ENCODE measurements at regions not wholly inside any gene's neighbourhood (a gene's known extent, or its start where the extent isn't known, plus 50 kb on each side); places are given as distances from the start of the nearest gene placed in this dataset.

DNA sequence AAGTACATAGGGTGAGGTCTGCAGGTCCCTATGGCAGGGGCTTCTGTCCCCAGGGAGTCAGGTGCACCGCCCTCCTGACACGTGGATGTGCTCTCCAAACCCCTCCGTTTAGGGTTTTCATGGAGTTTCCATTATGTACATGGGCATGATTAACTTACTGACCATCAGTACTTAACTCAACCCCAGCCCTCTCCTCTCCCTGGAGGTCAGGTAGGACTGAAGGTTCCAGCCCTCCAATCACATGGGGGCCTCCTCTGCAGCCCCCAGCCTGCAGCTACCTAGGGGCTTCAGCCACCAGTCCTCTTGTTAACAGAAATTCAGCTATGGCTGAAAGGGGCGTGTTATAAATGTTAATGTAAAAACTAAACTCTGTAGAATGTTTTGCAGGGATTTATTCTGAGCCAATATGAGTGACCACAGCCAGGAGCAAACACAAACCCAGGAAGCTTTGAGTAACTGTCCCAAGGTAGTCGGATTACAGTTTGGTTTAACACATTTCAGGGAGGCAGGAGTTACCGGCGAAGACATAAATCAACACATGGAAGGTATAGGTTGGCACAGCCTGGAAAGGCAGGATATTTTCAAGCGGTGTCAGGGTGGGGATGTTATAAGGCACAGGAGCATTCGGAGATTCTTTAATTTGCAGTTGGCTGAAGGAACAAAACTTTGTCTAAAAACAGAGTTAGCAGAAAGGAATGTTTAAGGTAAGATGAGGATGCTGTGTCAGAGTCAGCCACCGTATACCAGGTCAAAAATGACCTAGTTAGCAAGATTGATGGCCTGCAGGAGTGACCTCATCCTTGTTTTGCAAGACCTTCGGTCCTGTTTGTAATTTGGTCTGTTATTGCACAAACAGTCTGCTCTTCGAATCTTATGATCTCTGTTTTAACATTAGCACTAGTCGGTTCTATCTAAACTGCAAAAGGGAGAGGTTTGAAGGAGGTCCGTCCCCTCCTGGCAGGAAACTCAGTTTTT is 75.2 kb downstream of the TNFAIP2 start:
- Mint-ChIP-seq H3K27me3 (peaks cover 13 to 18% of the 10 kb centered on the region in 2 donors), H3K9me3 (peaks cover 0 to 12% (median 3%) of the 10 kb centered on the region in 8 donors), H3K36me3 (no peaks in the 10 kb centered on the region), H3K4me1 (no peaks in the 10 kb centered on the region), H3K4me3 (no peak overlapping the region), H3K27ac (no peak overlapping the region)
- H3K4me3 ChIP-seq (ENCODE audit: low read length in 2 of 2), result no peak overlapping the region
- no peaks in the 10 kb centered on the region for H3K27me3 ChIP-seq (ENCODE audit: insufficient read depth, low read length)
- intact Hi-C loops (cut with micrococcal nuclease), result no loop called here
- CTCF ChIA-PET (ENCODE audit: partially characterized antibody), result interaction anchor here (1.7 kb wide), 1 partner anchor 10 kb away, joined by 4 read pairs; no protein-coding TSS in a partner anchor
- no peak for DNase-seq
- H3K36me3 ChIP-seq (ENCODE audit: insufficient read depth, low read length), result no peaks in the 10 kb centered on the region
- POLR2A ChIA-PET (ENCODE audit: partially characterized antibody), result no interaction called here
- no peaks in the 10 kb centered on the region for H3K9me3 ChIP-seq (ENCODE audit: control insufficient read depth in 1 of 2, low read length in 2 of 2)
- H3K4me1 ChIP-seq (ENCODE audit: insufficient read depth, low read length), result no peaks in the 10 kb centered on the region
- H3K27ac ChIP-seq (ENCODE audit: low read depth, low read length), result no peak overlapping the region

DNA sequence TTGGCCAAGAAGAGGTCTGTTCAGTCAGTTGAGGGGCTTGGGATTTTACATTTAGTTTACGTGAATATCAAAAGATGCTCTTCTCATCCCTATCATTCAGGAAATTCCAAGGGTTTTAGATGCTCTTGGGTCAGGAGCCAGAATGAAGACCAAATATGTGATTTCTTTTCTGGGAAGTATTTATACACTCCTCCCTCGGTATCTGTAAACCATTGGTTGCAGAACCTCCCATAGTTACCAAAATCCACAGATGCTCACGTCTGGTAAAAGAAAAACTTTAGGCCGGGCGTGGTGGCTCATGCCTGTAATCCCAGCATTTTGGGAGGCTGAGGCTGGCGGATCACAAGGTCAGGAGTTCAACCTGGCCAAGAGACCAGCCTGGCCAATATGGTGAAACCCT is 75.9 kb downstream of the TNFAIP2 start:
- Mint-ChIP-seq H3K27me3 (peaks cover 13 to 21% of the 10 kb centered on the region in 2 donors), H3K27ac (no peak overlapping the region), H3K4me3 (no peak overlapping the region), H3K36me3 (peaks cover 4 to 5% of the 10 kb centered on the region in 2 donors), H3K9me3 (peaks cover 2 to 19% (median 10%) of the 10 kb centered on the region in 8 donors), H3K4me1 (no peaks in the 10 kb centered on the region)
- ChIA-PET CTCF (ENCODE audit: partially characterized antibody) (no interaction called here), POLR2A (ENCODE audit: partially characterized antibody) (no interaction called here)
- no peak overlapping the region for H3K27ac ChIP-seq (ENCODE audit: low read depth, low read length)
- H3K4me1 ChIP-seq (ENCODE audit: insufficient read depth, low read length), result no peaks in the 10 kb centered on the region
- peaks cover 0 to 3% of the 10 kb centered on the region in 2 donors for H3K9me3 ChIP-seq (ENCODE audit: control insufficient read depth in 1 of 2, low read length in 2 of 2)
- no peak for DNase-seq
- intact Hi-C loops (cut with micrococcal nuclease), result no loop called here
- H3K4me3 ChIP-seq (ENCODE audit: low read length in 2 of 2), result no peak overlapping the region
- H3K36me3 ChIP-seq (ENCODE audit: insufficient read depth, low read length), result no peaks in the 10 kb centered on the region
- H3K27me3 ChIP-seq (ENCODE audit: insufficient read depth, low read length), result no peaks in the 10 kb centered on the region

DNA sequence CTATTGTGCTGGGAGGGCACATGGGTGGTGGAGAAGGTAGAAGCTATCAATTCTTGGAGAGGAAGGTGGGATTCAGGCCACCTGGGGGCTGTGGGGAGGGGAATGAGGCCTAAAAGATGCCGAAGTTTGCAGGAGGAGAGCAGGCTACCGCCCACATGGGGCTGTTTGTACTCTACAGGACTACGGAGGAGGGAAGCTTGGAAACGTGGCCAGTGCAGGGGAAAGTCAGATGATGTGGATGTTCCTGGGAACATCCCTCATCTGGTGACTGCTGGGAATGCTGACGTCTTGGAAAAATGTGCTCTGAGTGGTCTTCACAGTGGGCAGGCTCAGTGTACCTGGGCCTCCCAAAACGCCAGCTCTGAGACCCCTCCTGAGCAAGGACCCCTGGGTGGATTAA is 78.5 kb downstream of the TNFAIP2 start:
- Mint-ChIP-seq H3K27ac (no peak overlapping the region), H3K27me3 (peaks cover 8 to 10% of the 10 kb centered on the region in 2 donors), H3K9me3 (peaks cover 2 to 31% (median 26%) of the 10 kb centered on the region in 8 donors), H3K36me3 (peaks cover 4 to 8% of the 10 kb centered on the region in 2 donors), H3K4me3 (no peak overlapping the region), H3K4me1 (no peaks in the 10 kb centered on the region)
- CTCF ChIA-PET (ENCODE audit: partially characterized antibody), result no interaction called here
- peaks cover 0 to 8% of the 10 kb centered on the region in 2 donors for H3K9me3 ChIP-seq (ENCODE audit: control insufficient read depth in 1 of 2, low read length in 2 of 2)
- intact Hi-C loops (cut with micrococcal nuclease), result no loop called here
- H3K4me1 ChIP-seq (ENCODE audit: insufficient read depth, low read length), result no peaks in the 10 kb centered on the region
- H3K4me3 ChIP-seq (ENCODE audit: low read length in 2 of 2), result no peak overlapping the region
- POLR2A ChIA-PET (ENCODE audit: partially characterized antibody), result no interaction called here
- DNase-seq, result no peak
- no peak overlapping the region for H3K27ac ChIP-seq (ENCODE audit: low read depth, low read length)
- no peaks in the 10 kb centered on the region for H3K27me3 ChIP-seq (ENCODE audit: insufficient read depth, low read length)
- no peaks in the 10 kb centered on the region for H3K36me3 ChIP-seq (ENCODE audit: insufficient read depth, low read length)

DNA sequence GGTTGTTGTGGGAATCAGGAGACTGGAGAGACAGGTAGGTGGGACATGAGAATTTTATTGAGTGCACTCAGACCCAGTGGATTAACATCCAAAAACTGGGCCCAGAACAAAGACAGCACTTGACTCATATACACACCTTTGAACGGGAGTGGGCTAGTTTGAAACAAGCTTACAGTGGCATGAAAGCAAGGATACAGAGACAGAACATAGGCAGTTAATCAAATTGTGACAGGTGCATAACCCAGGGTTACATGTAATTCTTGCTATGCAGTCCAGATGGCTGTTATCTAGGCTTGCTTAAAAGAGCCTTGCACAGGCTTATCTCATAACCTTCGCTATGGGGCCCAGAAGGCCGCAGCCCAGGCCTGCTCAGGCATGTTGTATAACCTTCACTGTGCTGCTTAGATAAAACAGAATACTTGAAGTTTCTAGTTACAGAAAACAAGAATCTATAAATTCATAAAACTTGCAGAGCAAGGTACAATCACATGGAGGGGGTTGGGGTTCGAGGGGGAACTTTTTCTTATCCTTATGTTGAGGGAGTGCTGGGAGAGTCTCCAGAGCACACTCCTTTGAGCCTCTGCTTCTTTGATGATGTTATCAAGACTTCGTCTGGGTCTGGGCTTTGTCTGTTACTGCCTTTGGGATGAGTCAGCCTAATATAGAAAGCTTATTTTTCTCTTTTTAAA is 81.7 kb downstream of the TNFAIP2 start:
- Histone ChIP-seq H3K27me3 (ENCODE audit: insufficient read depth, low read length) (peaks cover 4% of the 10 kb centered on the region), H3K27ac (ENCODE audit: low read depth, low read length) (no peak overlapping the region), H3K4me3 (ENCODE audit: low read length in 2 of 2) (no peak overlapping the region), H3K9me3 (ENCODE audit: control insufficient read depth in 1 of 2, low read length in 2 of 2) (peaks cover 0 to 8% of the 10 kb centered on the region in 2 donors), H3K36me3 (ENCODE audit: insufficient read depth, low read length) (no peaks in the 10 kb centered on the region), H3K4me1 (ENCODE audit: insufficient read depth, low read length) (no peaks in the 10 kb centered on the region)
- Mint-ChIP-seq H3K4me1 (peaks cover 0 to 5% (median under 1%) of the 10 kb centered on the region in 4 donors), H3K27me3 (peaks cover 23% of the 10 kb centered on the region in 2 donors), H3K27ac (no peak overlapping the region), H3K36me3 (peaks cover 4 to 8% of the 10 kb centered on the region in 2 donors), H3K9me3 (peaks cover 2 to 33% (median 27%) of the 10 kb centered on the region in 8 donors), H3K4me3 (no peak overlapping the region)
- no peak for DNase-seq
- POLR2A ChIA-PET (ENCODE audit: partially characterized antibody), result no interaction called here
- CTCF ChIA-PET (ENCODE audit: partially characterized antibody), result interaction anchor here (0.6 to 1.0 kb wide), 3 partner anchors 21 to 100 kb away, joined by 3 read pairs; no protein-coding TSS in a partner anchor
- intact Hi-C loops (cut with micrococcal nuclease), result no loop called here

DNA sequence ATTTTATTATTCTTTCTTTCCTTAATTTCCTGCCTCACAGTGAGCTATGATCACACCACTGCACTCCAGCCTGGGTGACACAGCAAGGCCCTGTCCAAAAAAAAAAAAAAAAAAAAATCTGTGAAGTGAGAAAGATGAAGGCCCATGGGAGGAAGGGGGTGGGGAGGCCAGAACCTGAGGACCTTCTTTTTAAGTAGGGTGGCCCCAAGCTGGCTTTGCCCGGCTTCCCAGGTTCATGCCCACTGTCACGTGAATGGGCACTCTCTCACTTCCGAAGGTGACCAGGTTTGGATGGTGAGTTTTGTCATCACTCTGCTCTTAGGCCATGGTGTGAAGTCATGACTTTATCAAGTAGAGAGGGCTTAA is 82.3 kb downstream of the TNFAIP2 start:
- Mint-ChIP-seq H3K27me3 (peaks cover 25 to 26% of the 10 kb centered on the region in 2 donors), H3K36me3 (peaks cover 4 to 8% of the 10 kb centered on the region in 2 donors), H3K27ac (no peak overlapping the region), H3K4me3 (peak overlapping the region in 1 of 8 donors; percentile 4), H3K9me3 (peaks cover 2 to 33% (median 27%) of the 10 kb centered on the region in 8 donors), H3K4me1 (peaks cover 0 to 5% (median under 1%) of the 10 kb centered on the region in 4 donors)
- Histone ChIP-seq H3K4me1 (ENCODE audit: insufficient read depth, low read length) (no peaks in the 10 kb centered on the region), H3K27ac (ENCODE audit: low read depth, low read length) (no peak overlapping the region), H3K27me3 (ENCODE audit: insufficient read depth, low read length) (peaks cover 4% of the 10 kb centered on the region), H3K9me3 (ENCODE audit: control insufficient read depth in 1 of 2, low read length in 2 of 2) (peaks cover 0 to 8% of the 10 kb centered on the region in 2 donors), H3K36me3 (ENCODE audit: insufficient read depth, low read length) (no peaks in the 10 kb centered on the region), H3K4me3 (ENCODE audit: low read length in 2 of 2) (no peak overlapping the region)
- intact Hi-C loops (cut with micrococcal nuclease), result no loop called here
- CTCF ChIA-PET (ENCODE audit: partially characterized antibody), result interaction anchor here (0.6 to 0.7 kb wide), 2 partner anchors 21 to 41 kb away, joined by 3 read pairs; no protein-coding TSS in a partner anchor
- DNase-seq, result no peak
- POLR2A ChIA-PET (ENCODE audit: partially characterized antibody), result no interaction called here

DNA sequence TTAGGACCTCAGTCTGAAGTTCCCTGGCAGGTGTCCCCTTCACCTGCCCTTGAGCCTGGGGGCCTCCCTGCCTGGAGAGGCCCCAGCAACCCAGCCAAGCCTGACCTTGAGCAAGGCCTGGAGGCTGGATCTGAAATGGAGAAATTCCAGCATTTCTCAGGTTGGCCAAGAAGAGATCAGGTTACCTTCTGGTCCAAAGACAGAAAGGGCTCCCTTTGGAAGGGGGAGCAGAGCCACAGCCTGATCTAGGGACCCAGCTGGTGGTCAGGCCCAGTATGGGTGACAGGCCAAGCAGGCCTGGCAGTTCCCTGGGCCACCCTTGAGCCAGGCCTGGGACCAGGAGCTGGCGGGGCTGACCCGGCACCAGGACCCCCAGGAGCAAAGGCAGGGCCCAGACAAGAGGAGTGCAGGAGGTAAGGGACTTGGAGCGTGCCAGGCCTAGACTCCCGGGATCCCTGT is 82.8 kb downstream of the TNFAIP2 start:
- no peak for DNase-seq
- H3K36me3 ChIP-seq (ENCODE audit: insufficient read depth, low read length), result no peaks in the 10 kb centered on the region
- H3K9me3 ChIP-seq (ENCODE audit: control insufficient read depth in 1 of 2, low read length in 2 of 2), result peaks cover 0 to 8% of the 10 kb centered on the region in 2 donors
- H3K27ac ChIP-seq (ENCODE audit: low read depth, low read length), result no peak overlapping the region
- ChIA-PET POLR2A (ENCODE audit: partially characterized antibody) (no interaction called here), CTCF (ENCODE audit: partially characterized antibody) (no interaction called here)
- peaks cover 25 to 26% of the 10 kb centered on the region in 2 donors for H3K27me3 Mint-ChIP-seq
- no peaks in the 10 kb centered on the region for H3K4me1 ChIP-seq (ENCODE audit: insufficient read depth, low read length)
- peaks cover 4% of the 10 kb centered on the region for H3K27me3 ChIP-seq (ENCODE audit: insufficient read depth, low read length)
- H3K4me3 Mint-ChIP-seq, result no peak overlapping the region
- no peak overlapping the region for H3K4me3 ChIP-seq (ENCODE audit: low read length in 2 of 2)
- peaks cover 0 to 5% (median under 1%) of the 10 kb centered on the region in 4 donors for H3K4me1 Mint-ChIP-seq
- H3K27ac Mint-ChIP-seq, result no peak overlapping the region
- intact Hi-C loops (cut with micrococcal nuclease), result no loop called here
- H3K9me3 Mint-ChIP-seq, result peaks cover 2 to 33% (median 26%) of the 10 kb centered on the region in 8 donors
- H3K36me3 Mint-ChIP-seq, result peaks cover 4 to 8% of the 10 kb centered on the region in 2 donors

DNA sequence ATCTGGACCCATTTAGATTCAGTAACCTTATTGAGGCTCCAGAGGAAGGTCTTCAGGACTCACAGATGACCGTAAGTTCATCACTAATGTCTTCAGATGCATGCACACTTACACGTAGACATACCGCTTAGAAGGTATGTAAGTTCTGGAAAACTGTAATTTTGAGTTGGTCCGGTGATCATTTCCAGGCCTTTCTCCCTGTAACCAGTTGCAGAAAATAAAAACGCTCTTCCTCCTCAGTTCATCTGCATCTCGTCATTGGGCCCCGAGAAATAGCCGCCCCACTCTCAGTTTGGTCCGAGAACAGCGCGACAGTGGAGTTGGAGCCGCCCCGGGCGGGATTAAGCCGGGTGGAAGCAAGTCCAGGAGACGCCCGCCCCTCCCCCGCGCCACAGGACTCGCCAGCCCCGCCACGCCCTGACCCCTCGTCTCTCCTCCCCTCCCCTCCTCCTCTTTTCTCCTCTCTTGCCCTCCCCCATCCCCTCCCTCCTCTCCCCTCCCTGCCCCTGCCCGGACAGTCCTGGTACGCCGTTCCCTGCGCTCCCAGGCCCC is 83.7 kb downstream of the TNFAIP2 start:
- Mint-ChIP-seq H3K9me3 (peaks cover 0 to 33% (median 22%) of the 10 kb centered on the region in 8 donors), H3K36me3 (peaks cover 4 to 8% of the 10 kb centered on the region in 2 donors), H3K27me3 (peaks cover 27 to 30% of the 10 kb centered on the region in 2 donors), H3K4me3 (no peak overlapping the region), H3K4me1 (peaks cover 0 to 5% (median under 1%) of the 10 kb centered on the region in 4 donors), H3K27ac (no peak overlapping the region)
- Histone ChIP-seq H3K27ac (ENCODE audit: low read depth, low read length) (no peak overlapping the region), H3K9me3 (ENCODE audit: control insufficient read depth in 1 of 2, low read length in 2 of 2) (peaks cover 0 to 8% of the 10 kb centered on the region in 2 donors), H3K4me1 (ENCODE audit: insufficient read depth, low read length) (no peaks in the 10 kb centered on the region), H3K27me3 (ENCODE audit: insufficient read depth, low read length) (peaks cover 4% of the 10 kb centered on the region), H3K36me3 (ENCODE audit: insufficient read depth, low read length) (no peaks in the 10 kb centered on the region), H3K4me3 (ENCODE audit: low read length in 2 of 2) (no peak overlapping the region)
- POLR2A ChIA-PET (ENCODE audit: partially characterized antibody), result no interaction called here
- no peak for DNase-seq
- intact Hi-C loops (cut with micrococcal nuclease), result no loop called here
- CTCF ChIA-PET (ENCODE audit: partially characterized antibody), result no interaction called here

All from CD4-positive, alpha-beta memory T cell (primary cell).